GM12878 (cell line): ENCODE measurements at regions not wholly inside any gene's neighbourhood (a gene's known extent, or its start where the extent isn't known, plus 50 kb on each side); places are given as distances from the start of the nearest gene placed in this dataset.

Source experiments
- ATAC-seq: fragments of 200-7000 bp; cut with Tn5 transposase; 3 replicates; pipeline ENCODE4 v1.9.1; 2020; ENCODE audit warnings: mild to moderate bottlenecking, moderate library complexity
- BruUV-seq: library from RNA; stranded (reverse); fragments of 400-500 nt; replicated peaks from 2 replicates; lab custom pipeline; 2021; lab: Mats Ljungman, UMichigan
- CTCF ChIA-PET: fragments of 300-600 bp; sonication (Branson Sonifier 250); formaldehyde crosslinking; extraction: SDS; loops from one replicate; lab custom pipeline; 2021; ENCODE audit warnings: inconsistent platforms; lab: Yijun Ruan, JAX
- POLR2A ChIA-PET: fragments of 350-600 bp; formaldehyde crosslinking; extraction: SDS; loops from one replicate; lab custom pipeline; 2021; ENCODE audit warnings: inconsistent platforms; lab: Charles Lee
- RAD21 ChIA-PET: fragments of 300-600 bp; sonication (Branson Sonifier 250); formaldehyde crosslinking; loops from one replicate; lab custom pipeline; 2023; ENCODE audit warnings: antibody characterized with exemption; ENCODE audit not compliant: unreplicated experiment; lab: Charles Lee
- SMC1A ChIA-PET: fragments of 300-600 bp; sonication (Branson Sonifier 250); formaldehyde crosslinking; loops from one replicate; lab custom pipeline; 2023; ENCODE audit not compliant: unreplicated experiment, uncharacterized antibody; lab: Charles Lee
- DNase-seq: peaks from one replicate; pipeline ENCODE4 v3.0.0-alpha.2; 2011; ENCODE audit warnings: low read depth, low spot score
- FAIRE-seq: peaks from 3 replicates; lab custom pipeline; 2011; peaks lifted over from hg19 to GRCh38; lab: Jason Lieb, UNC
- H2AFZ ChIP-seq: 2 replicates; pipeline ENCODE4 v1.6.0; 2011; ENCODE audit warnings: low read depth, low read length, control low read depth; ENCODE audit not compliant: control insufficient read depth
- H3K27ac ChIP-seq: 2 replicates; pipeline ENCODE4 v1.5.1; 2011; ENCODE audit warnings: control low read depth; ENCODE audit not compliant: control insufficient read depth, insufficient read depth
- H3K27me3 ChIP-seq, 2 experiments: replicated peaks in 1 of 2; 2 replicates each; pipeline versions ENCODE4 v1.6.0 to v1.6.1; 2011; ENCODE audit warnings: low read length in 1 of 2; ENCODE audit not compliant: control insufficient read depth in 2 of 2, insufficient read depth in 2 of 2
- H3K36me3 ChIP-seq, 2 experiments: 2 replicates each; pipeline ENCODE4 v1.5.1; 2011; ENCODE audit warnings: low read length in 1 of 2; ENCODE audit not compliant: control insufficient read depth in 2 of 2, insufficient read depth in 2 of 2
- H3K4me1 ChIP-seq: 2 replicates; pipeline ENCODE4 v1.6.1; 2011; ENCODE audit warnings: mild to moderate bottlenecking, low read length, moderate library complexity, mixed read lengths; ENCODE audit not compliant: control insufficient read depth, insufficient read depth
- H3K4me2 ChIP-seq: 2 replicates; pipeline ENCODE4 v1.6.0; 2011; ENCODE audit warnings: control low read depth; ENCODE audit not compliant: control insufficient read depth, insufficient read depth
- H3K4me3 ChIP-seq: fragments of 200-600 bp; sonication (generic); 2 replicates; pipeline ENCODE4 v1.5.1; 2016
- H3K79me2 ChIP-seq: 2 replicates; pipeline ENCODE4 v1.6.0; 2011; ENCODE audit warnings: low read length; ENCODE audit not compliant: control insufficient read depth, insufficient read depth
- H3K9ac ChIP-seq: 2 replicates; pipeline ENCODE4 v1.8.0; 2011; ENCODE audit warnings: low read length, control low read depth, mixed read lengths; ENCODE audit not compliant: control insufficient read depth, insufficient read depth
- H3K9me3 ChIP-seq: replicated peaks from 3 replicates; pipeline ENCODE4 v1.5.1; 2011; ENCODE audit warnings: mild to moderate bottlenecking, low read length; ENCODE audit not compliant: control insufficient read depth, insufficient read depth
- H4K20me1 ChIP-seq: 2 replicates; pipeline ENCODE4 v1.6.0; 2011; ENCODE audit not compliant: control insufficient read depth, insufficient read depth
- CREB1 ChIP-seq: IDR thresholded peaks from 2 replicates; pipeline ENCODE4 v1.6.1; 2012; ENCODE audit warnings: low read depth, mild to moderate bottlenecking, inconsistent platforms
- CUX1 ChIP-seq: IDR thresholded peaks from 2 replicates; pipeline ENCODE4 v1.6.1; 2012; ENCODE audit warnings: improper control_type of control experiment, low read depth, low read length; ENCODE audit not compliant: insufficient replicate concordance
- HDGF ChIP-seq: fragments of 450-650 bp; IDR thresholded peaks from 2 replicates; pipeline ENCODE4 v1.6.1; 2016; ENCODE audit warnings: antibody characterized with exemption
- RELB ChIP-seq: fragments of 450-650 bp; IDR thresholded peaks from 2 replicates; pipeline ENCODE4 v1.6.1; 2017; ENCODE audit warnings: low read depth, mild to moderate bottlenecking, moderate library complexity
- SRF ChIP-seq, 2 experiments: IDR thresholded peaks; 2 replicates each; pipeline ENCODE4 v1.6.1; 2011; ENCODE audit warnings: low read depth in 2 of 2, low read length in 2 of 2, mild to moderate bottlenecking in 1 of 2, moderate library complexity in 1 of 2
- USF1 ChIP-seq: IDR thresholded peaks from 2 replicates; pipeline ENCODE4 v1.6.1; 2011; ENCODE audit warnings: borderline replicate concordance, low read depth, mild to moderate bottlenecking, moderate library complexity, mixed read lengths, low read length; ENCODE audit not compliant: insufficient read depth; ENCODE audit errors: extremely low read length
- USF2 ChIP-seq: IDR thresholded peaks from 2 replicates; pipeline ENCODE4 v1.6.1; 2011; ENCODE audit warnings: low read depth, low read length, improper control_type of control experiment, borderline replicate concordance
- ZNF207 ChIP-seq: fragments of 450-650 bp; IDR thresholded peaks from 2 replicates; pipeline ENCODE4 v1.6.1; 2014; ENCODE audit warnings: antibody characterized with exemption, mild to moderate bottlenecking, borderline replicate concordance
- WGBS: methylation state at CpG from one replicate; pipeline ENCODE4 v1.1.6; 2016; ENCODE audit warnings: low lambda C conversion rate; ENCODE audit not compliant: insufficient replicate concordance, insufficient coverage; ENCODE audit errors: missing lambda C conversion rate; 5-methylcytosine and 5-hydroxymethylcytosine counted together
- in situ Hi-C: fragments of 300-500 bp; cut with MboI; formaldehyde crosslinking; loops from 9 replicates; pipeline ENCODE4 v1.14.3; 2018; ENCODE audit warnings: mixed read lengths
- intact Hi-C: fragments of 100-400 bp; cut with micrococcal nuclease; formaldehyde crosslinking; loops from one replicate; pipeline ENCODE4 v1.14.2; 2022; ENCODE audit not compliant: unreplicated experiment

- intact Hi-C loops, result no loop called here
- no peak for TF ChIP-seq HDGF
- TF ChIP-seq USF1, result no peak
- TF ChIP-seq, all 136 proteins: peak for 0
- ATAC-seq, result no peak
- Histone ChIP-seq H3K9ac (no peak overlapping the region), H3K4me1 (no peaks in the 10 kb centered on the region), H3K4me2 (no peak overlapping the region), H3K9me3 (no peaks in the 10 kb centered on the region; the same call in 2 of the 3 replicates), H3K27ac (no peak overlapping the region), H3K27me3 (no peaks in the 10 kb centered on the region; a peak in 1 of 4 replicates), H3K4me3 (no peak overlapping the region), H2AFZ (no peak overlapping the region), H3K79me2 (no peaks in the 10 kb centered on the region), H4K20me1 (no peaks in the 10 kb centered on the region), H3K36me3 (no peaks in the 10 kb centered on the region)
- BruUV-seq, result no TSS peak
- SMC1A ChIA-PET, result no interaction called here
- 17% methylated on average over 14 of the region's 14 CpGs for WGBS
- FAIRE-seq, result no peak
- CTCF ChIA-PET, result no interaction called here
- DNase-seq, result no peak
- in situ Hi-C loops, result no loop called here
- RAD21 ChIA-PET, result interaction anchor here (0.6 kb wide), 1 partner anchor 576 kb away, joined by 3 read pairs; no protein-coding TSS in a partner anchor
- POLR2A ChIA-PET, result no interaction called here
These were observed 409.7 kb downstream of the SHANK2 start for GRCh38 chr11:70842701-70843100.

GRCh38 chr11:70843906-70844305 is 408.5 kb downstream of the SHANK2 start:
- ChIA-PET RAD21 (no interaction called here), CTCF (interaction anchor here (0.6 kb wide), 1 partner anchor 689 kb away, joined by 4 read pairs; no protein-coding TSS in a partner anchor), SMC1A (no interaction called here), POLR2A (no interaction called here)
- in situ Hi-C loops, result no loop called here
- no TSS peak for BruUV-seq
- H3K79me2 ChIP-seq, result no peaks in the 10 kb centered on the region
- intact Hi-C loops, result no loop called here
- no peak overlapping the region for H3K27ac ChIP-seq
- DNase-seq (no peak), FAIRE-seq (no peak), ATAC-seq (no peak)
- no peaks in the 10 kb centered on the region for H4K20me1 ChIP-seq
- H3K27me3 ChIP-seq, result no peaks in the 10 kb centered on the region; a peak in 1 of 4 replicates
- H3K4me1 ChIP-seq, result no peaks in the 10 kb centered on the region
- no peaks in the 10 kb centered on the region; the same call in 2 of the 3 replicates for H3K9me3 ChIP-seq
- H3K9ac ChIP-seq, result no peak overlapping the region
- H3K4me2 ChIP-seq, result no peak overlapping the region
- no peak overlapping the region for H2AFZ ChIP-seq
- H3K36me3 ChIP-seq, result no peaks in the 10 kb centered on the region
- 39% methylated on average over 6 of the region's 6 CpGs for WGBS
- no peak overlapping the region for H3K4me3 ChIP-seq
- TF ChIP-seq ZNF207 (no peak), CREB1 (no peak), SRF (IDR thresholded peaks at IDR 0.05; ENCODE audit: low read depth in 2 of 2, low read length in 2 of 2) (no peak), RELB (no peak), CUX1 (no peak), USF2 (no peak)
